ENCODE measurements at regions not wholly inside any gene's neighbourhood (a gene's known extent, or its start where the extent isn't known, plus 50 kb on each side); places are given as distances from the start of the nearest gene placed in this dataset.

GRCh38 chr20:16914277-16914676 is 166.1 kb downstream of the OTOR start:
- no peak for TF ChIP-seq CTCF (IDR thresholded peaks at IDR 0.05)
- no peak for TF ChIP-seq POLR2AphosphoS5 (IDR thresholded peaks at IDR 0.05)

Measured in stomach (tissue), 4 donors.